HG03108 (cell line): ENCODE measurements at regions not wholly inside any gene's neighbourhood (a gene's known extent, or its start where the extent isn't known, plus 50 kb on each side); places are given as distances from the start of the nearest gene placed in this dataset.

Experiments
- ATAC-seq: cut with Tn5 transposase; IDR thresholded peaks from one replicate; pipeline ENCODE4 v1.9.1; 2021; ENCODE audit warnings: moderate library complexity; ENCODE audit not compliant: unreplicated experiment

DNA sequence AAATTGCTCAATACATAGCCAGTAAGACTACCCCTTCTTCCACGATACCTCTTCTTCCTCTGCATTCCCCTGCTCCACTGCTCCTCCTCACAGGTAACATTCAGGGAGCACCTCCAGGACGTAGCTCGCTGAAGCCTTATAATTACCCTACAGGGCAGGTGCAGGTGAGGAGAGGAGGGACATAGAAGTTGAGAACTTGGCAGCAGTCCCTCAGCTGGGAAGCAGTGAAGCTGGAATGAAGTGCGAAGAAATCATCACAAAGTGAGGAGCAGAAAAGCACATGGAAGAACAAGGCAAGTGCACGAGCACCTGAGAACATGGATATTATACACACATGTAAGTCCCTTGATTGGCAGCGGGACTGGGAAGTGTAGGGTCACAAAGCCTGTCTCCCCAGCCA, 118.2 kb downstream of the HSD17B3 start:
- ATAC-seq, result no peak

GRCh38 chr9:96178153-96178552, 123.8 kb downstream of the HSD17B3 start:
- ATAC-seq, result no peak

- no peak for ATAC-seq
These were observed 124.3 kb downstream of the HSD17B3 start for GRCh38 chr9:96177719-96178028.

GRCh38 chr9:96177005-96177718, 124.8 kb downstream of the HSD17B3 start:
- ATAC-seq, result no peak

DNA sequence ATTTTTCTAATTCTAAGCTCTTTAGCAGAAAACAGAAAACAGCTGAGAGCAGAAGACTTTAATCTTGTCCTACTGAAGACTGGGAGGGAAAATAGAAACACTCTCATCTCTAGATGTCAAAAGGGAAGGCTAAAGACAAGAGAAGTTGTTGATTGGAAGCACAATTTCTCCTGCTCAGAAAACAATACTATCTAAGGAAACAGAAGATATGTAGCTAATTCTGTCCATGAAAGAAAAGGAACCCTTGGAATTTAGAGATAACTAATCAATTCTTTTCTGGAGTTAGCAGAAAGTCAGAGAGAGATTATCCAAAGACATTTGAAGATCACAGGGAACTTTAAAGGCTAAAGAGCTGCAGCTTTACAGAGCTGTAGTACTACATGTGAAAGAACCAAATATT, 126.2 kb downstream of the HSD17B3 start:
- ATAC-seq, result no peak

DNA sequence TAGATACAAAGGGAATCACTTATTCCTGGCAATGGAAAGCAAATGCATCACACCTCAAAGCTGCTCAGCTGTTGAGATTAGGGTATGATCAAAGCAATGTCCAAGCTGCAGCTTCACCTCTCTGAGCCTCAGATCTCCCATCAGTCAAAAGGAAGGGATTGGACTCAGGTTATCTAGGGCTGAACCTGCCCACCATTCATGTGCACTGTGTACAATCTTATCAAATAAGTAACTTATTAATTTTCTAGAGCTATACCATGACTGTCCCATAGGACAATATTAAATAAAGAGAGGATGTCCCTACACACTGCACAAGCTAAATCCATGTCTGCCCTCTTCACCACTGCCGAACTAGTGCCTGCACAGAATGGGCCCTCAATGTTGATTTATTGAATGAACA, 127.0 kb downstream of the HSD17B3 start:
- no peak for ATAC-seq

DNA sequence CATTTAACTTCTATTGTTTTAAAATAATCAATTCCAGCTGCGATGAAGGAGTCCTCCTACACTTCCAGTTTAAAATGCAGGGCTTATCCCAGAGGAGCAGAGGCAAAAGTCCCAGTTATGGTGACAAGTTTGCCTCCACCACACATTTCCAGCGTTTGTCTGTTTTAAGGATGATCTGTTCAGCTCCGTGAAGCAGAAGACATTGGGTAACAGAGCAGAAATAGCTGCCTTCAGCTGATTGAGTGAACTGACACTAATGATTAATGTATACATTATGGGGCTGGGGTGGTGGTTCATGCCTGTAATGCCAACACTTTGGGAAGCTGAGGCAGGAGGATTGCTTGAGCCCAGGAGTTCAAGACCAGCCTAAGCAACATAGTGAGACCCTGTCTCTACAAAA, 127.6 kb downstream of the HSD17B3 start:
- ATAC-seq, result no peak

DNA sequence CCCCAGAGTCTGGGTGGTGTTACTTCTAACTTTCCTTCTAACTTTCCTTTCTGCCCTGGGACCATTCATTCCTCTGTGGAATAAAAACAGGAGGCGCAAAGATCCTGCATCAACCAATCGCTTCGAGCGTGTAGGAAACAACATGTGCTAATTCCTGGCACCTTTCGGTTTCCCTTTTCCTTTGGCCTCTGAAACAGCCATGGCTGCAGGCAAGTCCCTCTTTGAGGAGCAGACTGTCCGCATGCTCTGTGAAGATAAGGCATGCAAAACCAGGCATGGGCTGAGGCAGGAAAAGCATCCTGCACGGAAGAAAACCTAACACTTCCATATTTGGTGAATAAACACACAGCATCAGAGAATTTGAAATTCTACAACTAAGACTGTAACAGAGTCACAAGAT, 128.3 kb downstream of the HSD17B3 start:
- no peak for ATAC-seq

GRCh38 chr9:96172797-96173196, 129.2 kb downstream of the HSD17B3 start:
- ATAC-seq, result no peak

- no peak for ATAC-seq
These were observed 130.2 kb downstream of the HSD17B3 start for GRCh38 chr9:96171728-96172127.

DNA sequence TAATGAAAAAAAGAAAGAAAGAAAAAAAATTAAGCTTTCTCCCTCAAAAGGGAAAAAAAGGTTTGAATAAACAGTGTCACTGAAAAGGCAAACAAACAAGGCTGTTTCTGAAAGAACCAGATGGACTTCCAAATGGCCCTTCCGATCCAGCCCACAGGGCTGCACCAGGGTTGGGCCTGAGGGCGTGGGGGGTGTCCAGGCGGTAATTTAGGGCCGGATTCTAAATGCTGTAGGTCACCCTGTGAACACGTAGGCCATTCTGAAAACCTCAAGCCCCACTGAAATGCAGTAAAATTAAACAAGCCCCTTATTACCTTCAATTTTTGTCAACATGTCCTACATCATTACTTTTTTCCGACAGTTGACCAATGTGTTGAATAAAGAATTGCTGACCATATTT, 132.1 kb downstream of the HSD17B3 start:
- no peak for ATAC-seq

GRCh38 chr9:96169484-96169883, 132.5 kb downstream of the HSD17B3 start:
- ATAC-seq, result no peak

GRCh38 chr9:96168882-96169281, 133.1 kb downstream of the HSD17B3 start:
- no peak for ATAC-seq

DNA sequence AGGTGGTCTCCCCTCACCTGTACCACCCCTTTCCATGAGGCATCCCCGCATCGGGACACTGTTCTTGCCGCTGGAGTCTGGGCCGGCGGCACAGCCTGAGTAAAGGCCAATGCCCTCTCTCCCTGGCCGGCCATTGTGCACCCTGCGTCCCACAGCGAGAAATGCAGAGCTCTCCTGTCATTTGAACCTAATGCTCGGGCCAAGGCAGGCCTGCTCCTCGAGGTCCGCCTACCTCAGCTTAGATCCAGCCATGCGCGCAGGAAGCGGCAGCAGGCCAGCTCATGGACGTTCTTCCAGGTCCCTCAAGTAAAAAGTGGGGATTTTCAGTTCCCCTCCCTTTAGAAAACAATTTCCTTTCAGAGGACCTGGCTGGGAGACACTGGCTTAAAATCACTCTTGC, 135.0 kb downstream of the HSD17B3 start:
- no peak for ATAC-seq

- ATAC-seq, result no peak
These were observed 137.7 kb downstream of the HSD17B3 start for GRCh38 chr9:96164268-96164683.

DNA sequence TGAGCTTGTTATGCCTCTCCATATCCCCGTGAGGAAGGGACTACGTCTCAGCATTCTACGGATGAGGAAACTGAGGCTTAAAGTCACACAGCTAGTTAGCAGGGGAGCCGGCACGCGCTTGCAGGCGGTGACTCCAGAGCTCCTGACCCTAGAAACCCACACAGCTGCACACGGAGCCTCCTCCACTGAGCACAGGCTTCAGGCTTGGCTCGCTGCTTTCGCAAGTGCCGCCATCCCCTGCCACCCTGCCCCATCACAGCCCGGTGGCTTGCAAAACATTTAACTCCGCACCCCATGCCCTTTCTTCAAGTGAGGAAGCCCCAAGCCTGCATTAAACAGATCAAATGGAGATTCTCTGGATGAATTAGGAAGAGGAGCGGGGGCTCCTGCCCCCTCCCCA, 138.3 kb downstream of the HSD17B3 start:
- no peak for ATAC-seq

DNA sequence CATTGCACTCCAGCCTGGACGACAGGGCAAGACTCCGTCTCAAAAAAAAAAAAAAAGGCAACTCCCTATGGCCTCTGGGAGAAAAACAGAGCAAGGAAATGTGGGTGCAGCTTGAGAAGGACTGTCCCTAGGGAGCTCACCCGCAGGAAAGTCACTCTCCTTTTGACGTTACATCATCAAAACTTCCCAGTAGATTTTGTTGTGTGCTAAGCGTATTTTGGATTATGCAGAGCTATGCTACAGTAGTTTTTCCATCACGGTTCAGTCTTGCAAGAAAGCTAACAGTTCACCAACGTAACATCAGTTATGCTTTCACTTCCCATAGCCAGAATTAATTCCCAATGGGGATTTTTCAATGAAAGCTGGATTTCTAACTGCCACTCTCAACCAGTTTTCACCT, 138.8 kb downstream of the HSD17B3 start:
- ATAC-seq, result no peak

- no peak for ATAC-seq
These were observed 140.2 kb downstream of the HSD17B3 start for GRCh38 chr9:96161819-96162218.

- no peak for ATAC-seq
These were observed 141.1 kb downstream of the HSD17B3 start for GRCh38 chr9:96160866-96161265.

DNA sequence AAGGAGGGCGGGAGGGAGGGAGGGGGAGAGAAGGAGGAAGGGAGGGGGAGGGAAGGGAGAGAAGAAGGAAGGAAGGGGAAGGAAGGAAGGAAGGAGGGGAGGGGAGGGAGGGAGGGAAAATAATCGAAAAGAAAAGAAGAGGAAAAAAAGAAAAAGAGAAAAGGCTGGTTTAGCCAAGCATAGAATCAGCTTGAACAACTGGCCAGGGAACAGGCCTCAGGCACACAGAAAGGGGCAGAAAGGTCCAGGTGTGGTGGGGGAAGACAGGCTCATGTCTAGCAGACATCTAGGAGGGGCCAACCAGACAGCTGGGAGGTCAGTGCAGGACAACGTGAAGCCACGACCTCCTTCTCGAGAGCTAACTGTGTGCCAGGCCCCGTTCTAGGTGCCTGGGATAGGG, 141.8 kb downstream of the HSD17B3 start:
- ATAC-seq, result no peak

GRCh38 chr9:96159596-96159995, 142.4 kb downstream of the HSD17B3 start:
- ATAC-seq, result no peak

GRCh38 chr9:96158909-96159575, 142.9 kb downstream of the HSD17B3 start:
- ATAC-seq, result no peak

DNA sequence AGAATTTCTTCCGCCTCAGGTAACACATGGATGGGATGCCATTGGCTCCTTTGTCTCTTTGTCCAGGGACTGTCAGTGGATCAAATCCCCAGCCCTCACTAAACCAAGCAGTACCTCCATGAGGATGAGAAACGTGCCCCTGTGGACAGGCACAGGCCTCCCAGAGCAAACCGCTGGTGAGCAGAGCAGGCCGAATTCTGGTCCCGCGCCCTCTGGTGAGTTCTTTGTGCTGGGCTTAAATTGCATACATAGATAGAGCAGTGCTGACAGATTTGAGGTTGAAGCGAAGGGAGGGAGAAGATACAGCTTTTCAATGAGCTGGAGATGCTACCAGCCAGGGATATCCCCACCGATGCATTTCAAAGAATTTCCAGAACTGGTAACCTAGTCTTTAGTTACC, 143.8 kb downstream of the HSD17B3 start:
- ATAC-seq, result no peak
